BJ (cell line): ENCODE measurements at regions not wholly inside any gene's neighbourhood (a gene's known extent, or its start where the extent isn't known, plus 50 kb on each side); places are given as distances from the start of the nearest gene placed in this dataset.

Experiments
- CTCF ChIA-PET: fragments of 350-600 bp; formaldehyde crosslinking; extraction: SDS; loops from one replicate; lab custom pipeline; 2021; ENCODE audit warnings: antibody characterized with exemption, inconsistent platforms; lab: Yijun Ruan, JAX
- POLR2A ChIA-PET: fragments of 300-600 bp; sonication (Branson Sonifier 250); formaldehyde crosslinking; extraction: SDS; loops from one replicate; lab custom pipeline; 2021; ENCODE audit warnings: antibody characterized with exemption; lab: Charles Lee
- DNase-seq: peaks from one replicate; pipeline ENCODE4 v3.0.0-alpha.2; 2011; ENCODE audit warnings: low read depth
- H3K27me3 ChIP-seq: 2 replicates; pipeline ENCODE4 v1.6.0; 2011; ENCODE audit warnings: low read length; ENCODE audit not compliant: control insufficient read depth, insufficient read depth
- H3K36me3 ChIP-seq: 2 replicates; pipeline ENCODE4 v1.5.1; 2011; ENCODE audit warnings: low read length; ENCODE audit not compliant: control insufficient read depth, insufficient read depth
- H3K4me3 ChIP-seq: 2 replicates; pipeline ENCODE4 v1.5.1; 2011; ENCODE audit warnings: low read depth, mild to moderate bottlenecking, control low read depth, low read length
- CTCF ChIP-seq: IDR thresholded peaks from 2 replicates; pipeline ENCODE4 v1.5.1; 2011; ENCODE audit warnings: low read depth, mild to moderate bottlenecking, control low read depth, inconsistent platforms, low read length, moderate library complexity; ENCODE audit not compliant: insufficient read depth

- no peak for TF ChIP-seq CTCF
- ChIA-PET POLR2A (interaction anchor here (0.7 kb wide), 1 partner anchor 772 kb away, joined by 3 read pairs; no protein-coding TSS in a partner anchor), CTCF (interaction anchor here (0.6 to 1.2 kb wide), 6 partner anchors 9 to 82 kb away, joined by 3 to 4 read pairs (median 3); no protein-coding TSS in a partner anchor)
- no peak overlapping the region for H3K4me3 ChIP-seq
- peak; percentile 50 for DNase-seq
- H3K27me3 ChIP-seq, result no peaks in the 10 kb centered on the region
- H3K36me3 ChIP-seq, result no peaks in the 10 kb centered on the region
Measured at GRCh38 chr11:128208329-128209137, 378.8 kb downstream of the ETS1 start.

GRCh38 chr11:128207861-128208321 is 379.5 kb downstream of the ETS1 start:
- DNase-seq, result peak; percentile 47
- CTCF ChIA-PET, result interaction anchor here (0.8 to 1.2 kb wide), 3 partner anchors 8 to 72 kb away, joined by 3 to 4 read pairs (median 3); no protein-coding TSS in a partner anchor
- no peak overlapping the region for H3K4me3 ChIP-seq
- TF ChIP-seq CTCF, result no peak
- H3K36me3 ChIP-seq, result no peaks in the 10 kb centered on the region
- POLR2A ChIA-PET, result no interaction called here
- no peaks in the 10 kb centered on the region for H3K27me3 ChIP-seq

GRCh38 chr11:128206461-128206860 is 380.9 kb downstream of the ETS1 start:
- DNase-seq, result no peak
- TF ChIP-seq CTCF, result no peak
- POLR2A ChIA-PET, result no interaction called here
- no peaks in the 10 kb centered on the region for H3K36me3 ChIP-seq
- CTCF ChIA-PET, result interaction anchor here (1.2 to 1.3 kb wide), 2 partner anchors 18 to 84 kb away, joined by 3 read pairs; no protein-coding TSS in a partner anchor
- no peak overlapping the region for H3K4me3 ChIP-seq
- no peaks in the 10 kb centered on the region for H3K27me3 ChIP-seq

GRCh38 chr11:128205796-128206195 is 381.6 kb downstream of the ETS1 start:
- CTCF ChIA-PET, result interaction anchor here (1.2 kb wide), 1 partner anchor 18 kb away, joined by 3 read pairs; no protein-coding TSS in a partner anchor
- Histone ChIP-seq H3K36me3 (no peaks in the 10 kb centered on the region), H3K4me3 (no peak overlapping the region), H3K27me3 (no peaks in the 10 kb centered on the region)
- POLR2A ChIA-PET, result no interaction called here
- DNase-seq, result no peak
- TF ChIP-seq CTCF, result no peak

- TF ChIP-seq CTCF, result no peak
- POLR2A ChIA-PET, result no interaction called here
- CTCF ChIA-PET, result no interaction called here
Measured at GRCh38 chr11:128204898-128205297, 382.5 kb downstream of the ETS1 start.

More at GRCh38 chr11:128204898-128205297, 382.5 kb downstream of the ETS1 start:
- H3K27me3 ChIP-seq, result no peaks in the 10 kb centered on the region
- no peak overlapping the region for H3K4me3 ChIP-seq
- no peak for DNase-seq
- H3K36me3 ChIP-seq, result no peaks in the 10 kb centered on the region
